GM19397 (cell line): ENCODE measurements at regions not wholly inside any gene's neighbourhood (a gene's known extent, or its start where the extent isn't known, plus 50 kb on each side); places are given as distances from the start of the nearest gene placed in this dataset.

Experiments
- ATAC-seq: cut with Tn5 transposase; IDR thresholded peaks from one replicate; pipeline ENCODE4 v1.9.1; 2021; ENCODE audit warnings: mild to moderate bottlenecking, moderate library complexity; ENCODE audit not compliant: unreplicated experiment

- no peak for ATAC-seq
These were observed 90.5 kb downstream of the ENGASE start for GRCh38 chr17:79164913-79165695.

DNA sequence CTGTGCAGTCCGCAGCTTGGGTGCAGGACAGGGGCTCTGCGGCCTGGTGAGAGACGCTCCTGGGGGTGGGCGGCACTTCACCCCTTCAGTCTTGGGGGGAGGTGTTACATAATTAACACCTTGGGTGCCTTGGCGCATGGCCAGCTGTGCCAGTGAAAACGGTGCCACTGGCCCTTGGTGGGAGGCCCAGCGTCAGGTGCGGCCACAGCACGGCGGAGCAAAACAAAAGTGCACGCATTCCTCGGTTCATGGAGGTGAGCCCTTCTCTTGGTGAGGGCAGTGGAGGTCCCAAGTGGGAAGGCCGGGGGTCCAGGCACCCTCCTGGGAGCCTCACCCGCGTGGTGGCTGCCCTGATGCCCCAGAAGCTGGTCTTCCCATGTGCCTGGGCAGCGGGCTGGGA lies 89.8 kb downstream of the ENGASE start:
- ATAC-seq, result no peak

- no peak for ATAC-seq
These were observed 88.4 kb downstream of the ENGASE start for GRCh38 chr17:79163071-79163470.

DNA sequence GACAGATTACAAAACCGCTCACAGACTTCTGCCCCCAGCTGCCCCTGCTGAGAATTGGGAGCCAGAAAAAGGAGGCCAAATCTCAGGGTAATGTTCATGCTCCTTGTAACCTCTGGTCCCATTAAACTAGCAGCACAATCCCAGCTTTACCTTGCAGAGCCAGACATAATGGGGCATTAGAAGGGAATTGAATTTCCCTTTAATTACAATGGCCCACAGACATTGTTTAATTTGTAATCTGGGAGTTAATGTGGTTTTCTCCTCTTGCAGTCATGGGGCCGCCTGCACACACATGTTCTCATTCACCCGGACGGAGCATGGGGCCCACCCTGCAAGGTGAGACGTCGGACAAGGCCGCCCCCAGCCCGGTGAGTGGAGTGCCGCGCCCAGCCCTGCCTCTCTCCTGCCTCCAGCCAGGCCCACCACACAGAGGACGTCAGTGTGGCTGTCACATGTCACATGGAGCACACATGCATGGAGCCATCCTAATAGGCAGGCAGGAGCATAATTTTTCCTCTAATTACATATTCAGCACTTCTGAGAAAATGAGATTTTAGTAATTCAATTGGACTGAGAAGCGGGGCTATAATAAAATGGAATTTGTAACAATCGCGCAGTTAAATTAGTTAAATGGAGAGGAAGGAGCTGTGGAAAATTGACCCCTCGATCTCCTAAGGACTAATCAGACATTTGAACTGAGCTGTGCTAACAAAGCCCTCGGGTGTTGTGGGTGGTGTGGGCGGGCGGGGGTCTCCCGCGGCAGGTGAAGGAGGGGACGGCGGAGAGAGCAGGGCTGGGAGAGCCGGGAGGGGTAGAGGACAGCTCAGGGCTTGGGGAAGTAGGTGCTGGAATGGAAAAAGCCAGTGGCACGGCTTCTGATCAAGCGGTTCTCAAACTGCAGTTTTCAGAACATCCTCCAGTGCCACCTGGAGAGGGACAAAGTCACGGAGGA lies 87.7 kb downstream of the ENGASE start:
- ATAC-seq, result no peak

DNA sequence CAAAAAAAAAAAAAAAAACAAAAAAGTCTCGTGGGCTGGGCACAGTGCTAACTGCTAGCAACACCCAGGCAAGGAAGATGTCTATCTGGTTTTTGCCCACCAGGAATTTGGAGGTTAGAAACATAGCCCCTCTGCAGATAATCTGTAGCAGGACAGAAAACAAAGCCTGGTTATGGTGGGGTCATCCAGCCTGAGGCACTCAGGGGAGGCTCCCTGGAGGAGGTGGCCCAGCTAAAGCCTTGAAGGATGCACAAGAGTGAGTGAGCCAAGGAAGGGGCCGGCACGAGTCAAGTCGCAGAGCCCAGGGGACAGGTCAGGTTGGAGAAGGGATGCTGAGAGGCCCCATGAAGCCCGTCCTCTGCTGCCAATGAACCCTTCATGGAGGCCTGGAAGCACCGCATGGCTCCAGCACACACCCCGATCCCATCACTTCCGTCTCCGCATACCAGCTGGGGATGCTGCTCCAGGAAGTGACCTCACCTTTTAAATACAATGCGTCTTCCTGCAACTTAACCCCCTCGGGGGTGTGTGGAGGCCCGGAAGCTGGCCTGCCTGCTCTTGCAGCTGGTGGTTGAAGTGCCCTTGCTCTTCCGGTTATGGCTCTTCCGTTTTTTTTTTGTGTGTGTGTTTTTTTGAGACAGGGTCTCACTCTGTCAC lies 86.5 kb downstream of the ENGASE start:
- ATAC-seq, result no peak

DNA sequence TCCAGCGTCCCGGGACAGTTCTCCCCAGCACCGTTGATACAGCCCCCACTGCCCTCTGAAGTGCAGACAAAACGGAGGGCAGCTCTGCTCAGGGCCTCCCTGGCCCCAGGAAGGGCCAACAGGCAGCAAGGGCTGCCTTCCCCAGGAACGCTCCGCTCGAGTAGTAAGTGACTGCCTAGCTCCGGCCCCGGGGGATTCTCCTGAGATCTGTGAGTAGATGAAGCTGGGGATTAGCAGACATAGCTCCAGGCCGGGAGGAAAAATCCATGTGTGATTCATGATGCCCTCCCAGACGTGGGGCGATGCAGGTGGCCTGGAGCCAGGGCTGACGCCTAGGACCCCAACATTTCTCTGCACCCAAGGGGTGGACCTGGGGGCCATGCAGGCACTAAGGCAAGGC lies 85.3 kb downstream of the ENGASE start:
- no peak for ATAC-seq

DNA sequence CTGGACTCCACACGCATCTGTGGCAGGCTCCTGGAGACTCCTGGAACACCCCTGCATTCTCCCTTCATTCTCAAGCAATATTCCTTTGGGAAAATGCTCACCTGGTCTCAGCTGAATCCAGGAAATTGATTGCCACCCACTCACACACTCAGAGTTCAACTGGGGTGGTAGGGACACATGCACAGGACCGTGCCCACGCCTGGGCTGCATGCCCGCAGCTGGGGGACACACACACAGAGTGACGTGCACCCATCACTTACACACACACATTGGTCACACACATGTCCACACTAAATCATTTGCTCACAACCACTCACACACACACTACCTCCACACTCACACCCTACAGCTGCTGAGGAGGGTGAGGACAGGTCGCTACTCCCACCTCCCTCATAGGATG lies 84.8 kb downstream of the ENGASE start:
- ATAC-seq, result no peak

GRCh38 chr17:79156463-79157095 lies 82.0 kb downstream of the ENGASE start:
- ATAC-seq, result no peak

- ATAC-seq, result no peak
These were observed 81.1 kb downstream of the ENGASE start for GRCh38 chr17:79155701-79156100.

GRCh38 chr17:79154951-79155585 lies 80.4 kb downstream of the ENGASE start:
- no peak for ATAC-seq

- ATAC-seq, result no peak
These were observed 79.8 kb downstream of the ENGASE start for GRCh38 chr17:79154446-79154845.

DNA sequence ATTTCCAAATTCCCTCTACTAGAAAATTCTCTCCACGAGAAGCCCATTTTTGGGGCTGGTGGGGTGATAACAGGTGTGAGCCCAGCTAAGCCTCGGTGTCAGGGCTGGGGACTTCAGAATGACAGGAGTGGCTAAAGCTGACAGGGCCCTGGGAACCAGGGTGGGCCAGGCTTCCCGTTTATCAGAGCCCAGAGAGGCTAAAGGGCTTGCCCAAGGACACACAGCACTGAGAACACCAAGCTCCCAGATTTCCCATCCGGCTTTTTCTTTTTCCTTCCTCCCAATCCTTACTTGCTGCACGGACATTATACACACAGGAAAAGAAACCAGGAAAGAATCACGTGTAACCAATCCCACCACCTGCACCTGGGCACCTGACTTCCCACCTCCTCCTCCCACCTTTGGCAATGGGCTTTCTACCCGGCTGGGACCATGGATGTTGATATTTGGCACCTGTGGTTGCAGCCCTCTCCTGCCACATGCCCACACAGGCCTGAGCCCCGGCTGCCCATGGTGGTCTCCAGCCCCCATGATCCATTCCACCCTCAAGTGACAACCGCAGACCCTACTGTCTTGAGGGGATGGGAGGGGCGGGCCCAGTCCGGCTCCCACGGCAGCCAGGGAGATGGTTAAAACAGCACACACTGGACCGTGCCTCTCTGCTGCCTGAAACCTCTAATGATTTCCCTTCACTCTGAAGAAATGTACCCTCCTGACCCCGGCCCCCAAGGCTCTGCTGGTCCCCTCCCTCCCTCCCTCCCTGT lies 78.9 kb downstream of the ENGASE start:
- ATAC-seq, result no peak

DNA sequence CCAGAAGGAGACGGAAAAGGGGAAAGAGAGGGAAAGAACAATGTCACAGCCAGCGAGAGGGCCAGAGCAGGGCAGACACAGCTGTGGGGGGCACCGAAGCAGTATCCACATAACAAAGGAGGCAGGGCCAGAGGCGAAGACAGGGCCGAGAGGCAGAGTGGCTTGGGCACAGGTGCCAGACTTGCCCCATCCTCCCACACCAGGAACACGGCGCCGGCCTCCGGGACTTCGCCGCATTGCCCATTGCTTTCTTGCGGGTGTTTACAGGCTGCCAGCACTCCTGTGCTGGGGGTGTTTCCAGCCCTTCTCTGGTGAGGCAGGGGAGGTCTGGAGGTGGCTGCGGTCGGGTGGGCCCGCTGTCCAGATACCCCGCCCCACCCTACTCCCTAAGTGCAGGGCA lies 78.0 kb downstream of the ENGASE start:
- no peak for ATAC-seq

DNA sequence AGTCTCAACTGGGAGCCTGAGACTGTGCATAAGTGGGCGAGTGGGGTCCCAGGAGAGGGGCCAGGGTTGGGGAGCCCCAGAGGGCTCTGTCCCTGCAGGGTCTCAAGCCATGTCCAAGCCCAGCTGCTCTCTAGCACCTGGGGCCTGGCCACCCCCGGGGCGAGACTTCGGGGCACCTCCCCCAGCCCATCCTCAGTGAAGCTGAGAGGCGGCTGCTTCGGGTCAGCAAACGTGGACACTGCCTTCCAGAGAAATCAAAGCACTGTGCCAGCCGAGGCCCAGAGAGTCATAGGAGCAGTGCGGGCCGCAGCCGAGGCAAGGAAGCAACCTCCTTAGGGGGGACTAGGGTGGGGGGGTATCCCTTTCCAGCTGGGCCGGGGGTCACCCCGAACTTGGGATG lies 77.5 kb downstream of the ENGASE start:
- ATAC-seq, result no peak

DNA sequence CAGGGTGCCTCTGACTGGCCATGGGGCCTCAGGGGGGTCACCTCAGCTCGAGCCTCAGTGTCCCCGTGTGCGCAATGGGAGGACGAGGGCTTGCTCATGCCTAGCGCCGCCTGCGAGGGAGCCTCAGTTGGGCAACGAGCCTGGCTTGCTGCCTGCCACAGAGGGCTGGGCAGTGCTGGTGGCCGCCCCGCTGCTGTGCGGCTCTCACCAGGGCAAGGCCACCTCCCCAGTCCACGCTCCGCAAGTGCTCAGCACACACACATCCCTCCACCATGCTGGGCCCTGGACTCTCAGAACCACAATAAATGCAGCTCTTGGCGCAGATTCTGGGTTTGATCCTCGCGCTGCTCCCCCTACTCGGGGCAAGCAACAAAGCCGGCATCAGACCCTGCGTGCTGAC lies 76.2 kb downstream of the ENGASE start:
- no peak for ATAC-seq

GRCh38 chr17:79150035-79150733 lies 75.6 kb downstream of the ENGASE start:
- ATAC-seq, result no peak

DNA sequence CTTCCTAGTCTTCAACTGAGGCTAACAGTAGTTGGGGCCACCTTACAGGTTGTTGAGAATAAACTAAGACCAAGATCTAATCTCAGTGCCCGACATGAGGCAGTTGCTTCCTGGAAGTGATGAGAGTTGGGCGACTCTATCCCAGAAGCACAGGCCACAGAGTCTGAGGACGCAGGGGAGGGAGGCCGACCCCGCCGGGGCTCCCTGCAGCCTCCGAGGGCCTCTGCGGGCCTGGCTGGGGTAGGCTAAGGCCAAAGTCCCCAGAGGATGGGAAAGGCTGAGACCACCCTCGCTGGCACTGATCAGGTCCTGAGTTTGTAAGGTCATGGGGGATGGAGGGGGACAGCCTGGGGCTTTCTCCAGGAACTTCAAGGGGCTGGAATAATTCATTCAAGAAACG lies 74.0 kb downstream of the ENGASE start:
- ATAC-seq, result no peak

DNA sequence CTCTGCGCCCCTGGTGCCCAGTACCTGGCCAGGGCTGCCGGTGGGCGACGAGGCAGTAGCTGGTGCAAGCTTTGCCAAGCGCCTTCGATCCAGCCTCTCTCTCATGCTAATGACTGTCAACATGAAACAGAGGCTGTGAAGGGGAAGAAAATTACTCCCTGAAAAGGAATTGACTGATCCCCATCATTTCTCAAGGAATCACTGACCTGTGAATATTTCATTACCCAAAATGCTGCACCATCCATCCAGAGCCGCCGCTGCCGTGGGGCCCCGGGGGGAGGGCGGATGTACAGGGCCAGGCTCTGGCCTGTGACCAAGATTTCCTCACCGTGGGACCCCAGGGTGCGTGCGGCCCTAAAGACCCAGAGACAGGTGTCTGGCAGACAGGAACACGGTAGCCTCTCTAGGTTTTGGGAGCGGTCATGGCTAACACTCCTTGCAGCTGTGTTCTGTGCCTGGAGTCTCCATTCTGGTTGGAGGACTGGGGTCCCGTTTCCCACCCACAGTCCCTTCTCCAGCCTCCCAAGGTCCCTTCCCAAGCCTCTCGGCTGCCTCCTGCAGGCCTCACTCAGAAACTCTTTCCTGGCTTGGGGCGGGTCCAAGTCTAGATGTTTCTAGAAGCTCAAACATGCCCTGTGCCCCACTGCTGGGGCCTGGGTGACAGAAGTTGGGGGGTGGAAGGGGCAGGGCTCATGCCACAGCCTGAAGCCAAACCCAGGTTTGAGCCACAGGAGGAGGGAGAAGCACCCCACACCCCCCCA lies 73.3 kb downstream of the ENGASE start:
- no peak for ATAC-seq

DNA sequence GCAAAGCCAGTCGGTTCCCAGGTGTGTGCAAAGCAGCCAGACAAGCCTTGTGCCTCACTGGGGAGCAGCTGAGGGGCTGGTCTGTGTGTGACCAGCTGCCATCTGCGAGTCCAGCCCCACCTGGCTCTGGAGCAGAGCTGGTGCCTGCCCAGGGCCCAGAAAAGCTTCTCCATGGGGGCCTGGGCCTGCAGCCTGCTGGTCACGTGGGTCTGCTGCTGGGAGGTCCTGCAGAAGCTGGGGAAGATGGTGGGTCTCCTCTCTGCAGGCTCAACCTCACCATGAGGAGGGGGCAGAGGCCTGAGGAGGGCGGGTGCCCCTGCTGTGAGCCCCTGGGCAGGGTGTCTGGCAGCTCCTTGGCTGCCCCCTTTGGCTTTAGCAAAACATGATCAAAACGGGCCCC lies 71.9 kb downstream of the ENGASE start:
- no peak for ATAC-seq
